GM21717 (cell line): ENCODE measurements at regions not wholly inside any gene's neighbourhood (a gene's known extent, or its start where the extent isn't known, plus 50 kb on each side); places are given as distances from the start of the nearest gene placed in this dataset.
"Not testable (repeated sequence)": the region's sequence is repeated elsewhere in the genome, so short reads cannot be mapped to it uniquely, and the experiment has no call there.

Source experiments
- ATAC-seq: cut with Tn5 transposase; IDR thresholded peaks from one replicate; pipeline ENCODE4 v1.9.1; 2021; ENCODE audit warnings: mild to moderate bottlenecking, moderate library complexity; ENCODE audit not compliant: unreplicated experiment

GRCh38 chrX:40418813-40419195, 162.0 kb upstream of the ATP6AP2 start:
- ATAC-seq = no peak

GRCh38 chrX:40418146-40418812, 162.5 kb upstream of the ATP6AP2 start:
- no peak for ATAC-seq

GRCh38 chrX:40415675-40416074, 165.1 kb upstream of the ATP6AP2 start:
- ATAC-seq = no peak

GRCh38 chrX:40414335-40414734, 166.4 kb upstream of the ATP6AP2 start:
- ATAC-seq = no peak

- ATAC-seq = no peak
Observed at GRCh38 chrX:40411340-40412111, 169.2 kb upstream of the ATP6AP2 start.

GRCh38 chrX:40410859-40411258, 169.9 kb upstream of the ATP6AP2 start:
- ATAC-seq = no peak

GRCh38 chrX:40406330-40406859, 174.4 kb upstream of the ATP6AP2 start:
- no peak for ATAC-seq

- ATAC-seq = no peak
Observed at GRCh38 chrX:40405399-40405798, 175.4 kb upstream of the ATP6AP2 start.

- no peak for ATAC-seq
Observed at GRCh38 chrX:40403757-40404156, 177.0 kb upstream of the ATP6AP2 start.

GRCh38 chrX:40402831-40403533, 177.8 kb upstream of the ATP6AP2 start:
- ATAC-seq = no peak

- no peak for ATAC-seq
Observed at GRCh38 chrX:40395102-40395501, 185.7 kb upstream of the ATP6AP2 start.

- no peak for ATAC-seq
Observed at GRCh38 chrX:40394302-40394701, 186.5 kb upstream of the ATP6AP2 start.

GRCh38 chrX:40392599-40392998, 188.2 kb upstream of the ATP6AP2 start:
- ATAC-seq = no peak

GRCh38 chrX:40391662-40392061, 189.1 kb upstream of the ATP6AP2 start:
- ATAC-seq = no peak

- no peak for ATAC-seq
Observed at GRCh38 chrX:40389555-40389954, 191.2 kb upstream of the ATP6AP2 start.

- ATAC-seq = no peak
Observed at GRCh38 chrX:40388441-40388840, 192.3 kb upstream of the ATP6AP2 start.

- ATAC-seq = not testable (repeated sequence)
Observed at GRCh38 chrX:40387869-40388268, 192.9 kb upstream of the ATP6AP2 start.

- ATAC-seq = not testable (repeated sequence)
Observed at GRCh38 chrX:40387311-40387710, 193.5 kb upstream of the ATP6AP2 start.

- ATAC-seq = no peak
Observed at GRCh38 chrX:40385682-40386081, 195.1 kb upstream of the ATP6AP2 start.

- no peak for ATAC-seq
Observed at GRCh38 chrX:40385256-40385655, 195.5 kb upstream of the ATP6AP2 start.

GRCh38 chrX:40383969-40384368, 196.8 kb upstream of the ATP6AP2 start:
- no peak for ATAC-seq

GRCh38 chrX:40383360-40383759, 197.4 kb upstream of the ATP6AP2 start:
- no peak for ATAC-seq
